Brain microvascular endothelial cell (primary cell): ENCODE measurements at regions not wholly inside any gene's neighbourhood (a gene's known extent, or its start where the extent isn't known, plus 50 kb on each side); places are given as distances from the start of the nearest gene placed in this dataset.
A peak's percentile ranks its signal among the peaks of the same experiment; 100 is the strongest.

Experiments used
- DNase-seq: peaks from one replicate; pipeline ENCODE4 v3.0.0-alpha.2; 2020
- H3K27ac ChIP-seq: fragments of 250-450 bp; sonication (Bioruptor Pico); 2 replicates; pipeline ENCODE4 v1.5.1; 2020; ENCODE audit warnings: mild to moderate bottlenecking, moderate library complexity
- H3K27me3 ChIP-seq: fragments of 250-450 bp; sonication (Bioruptor Pico); replicated peaks from 2 replicates; pipeline ENCODE4 v1.5.1; 2020; ENCODE audit warnings: mild to moderate bottlenecking
- H3K36me3 ChIP-seq: fragments of 250-450 bp; sonication (Bioruptor Pico); replicated peaks from 2 replicates; pipeline ENCODE4 v1.5.1; 2020; ENCODE audit warnings: mild to moderate bottlenecking
- H3K4me3 ChIP-seq: 2 replicates; pipeline ENCODE4 v1.5.1; 2011; ENCODE audit warnings: low read depth, mild to moderate bottlenecking, control low read depth, low read length, moderate library complexity
- in situ Hi-C: cut with HindIII; loops from 2 replicates; pipeline ENCODE4 v1.10.0; 2017; ENCODE audit warnings: low sequenced_read_pairs, low pct_ligation_motif_present
- TF ChIP-seq, protein P1 (sequence below): IDR thresholded peaks from 2 replicates; pipeline ENCODE4 v1.5.1; 2011; ENCODE audit warnings: low read depth, mild to moderate bottlenecking, moderate library complexity, low read length, control low read depth, inconsistent platforms; ENCODE audit errors: missing control alignments

GRCh38 chrX:13110433-13111324, 66.3 kb upstream of the FAM9C start:
- H3K4me3 ChIP-seq: no peak overlapping the region
- no peaks in the 10 kb centered on the region for H3K27me3 ChIP-seq
- H3K36me3 ChIP-seq: no peaks in the 10 kb centered on the region
- peak; percentile 95 for DNase-seq
- peak overlapping the region; percentile 93 for H3K27ac ChIP-seq
- TF ChIP-seq, protein P1, sequence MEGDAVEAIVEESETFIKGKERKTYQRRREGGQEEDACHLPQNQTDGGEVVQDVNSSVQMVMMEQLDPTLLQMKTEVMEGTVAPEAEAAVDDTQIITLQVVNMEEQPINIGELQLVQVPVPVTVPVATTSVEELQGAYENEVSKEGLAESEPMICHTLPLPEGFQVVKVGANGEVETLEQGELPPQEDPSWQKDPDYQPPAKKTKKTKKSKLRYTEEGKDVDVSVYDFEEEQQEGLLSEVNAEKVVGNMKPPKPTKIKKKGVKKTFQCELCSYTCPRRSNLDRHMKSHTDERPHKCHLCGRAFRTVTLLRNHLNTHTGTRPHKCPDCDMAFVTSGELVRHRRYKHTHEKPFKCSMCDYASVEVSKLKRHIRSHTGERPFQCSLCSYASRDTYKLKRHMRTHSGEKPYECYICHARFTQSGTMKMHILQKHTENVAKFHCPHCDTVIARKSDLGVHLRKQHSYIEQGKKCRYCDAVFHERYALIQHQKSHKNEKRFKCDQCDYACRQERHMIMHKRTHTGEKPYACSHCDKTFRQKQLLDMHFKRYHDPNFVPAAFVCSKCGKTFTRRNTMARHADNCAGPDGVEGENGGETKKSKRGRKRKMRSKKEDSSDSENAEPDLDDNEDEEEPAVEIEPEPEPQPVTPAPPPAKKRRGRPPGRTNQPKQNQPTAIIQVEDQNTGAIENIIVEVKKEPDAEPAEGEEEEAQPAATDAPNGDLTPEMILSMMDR: no peak
- in situ Hi-C loops: no loop called here

GRCh38 chrX:13109817-13110216, 65.4 kb upstream of the FAM9C start:
- peak overlapping the region; percentile 93 for H3K27ac ChIP-seq
- TF ChIP-seq, protein P1: no peak
- H3K4me3 ChIP-seq: no peak overlapping the region
- in situ Hi-C loops: no loop called here
- no peaks in the 10 kb centered on the region for H3K27me3 ChIP-seq
- peak; percentile 74 for DNase-seq
- no peaks in the 10 kb centered on the region for H3K36me3 ChIP-seq

- TF ChIP-seq, protein P1: no peak
- Histone ChIP-seq H3K27me3 (no peaks in the 10 kb centered on the region), H3K36me3 (no peaks in the 10 kb centered on the region), H3K4me3 (no peak overlapping the region), H3K27ac (no peak overlapping the region)
- no peak for DNase-seq
- in situ Hi-C loops: no loop called here
Observed at GRCh38 chrX:13103914-13104274, 59.5 kb upstream of the FAM9C start.

GRCh38 chrX:13103188-13103913, 58.9 kb upstream of the FAM9C start:
- Histone ChIP-seq H3K27me3 (no peaks in the 10 kb centered on the region), H3K4me3 (no peak overlapping the region), H3K36me3 (no peaks in the 10 kb centered on the region), H3K27ac (peak overlapping the region; percentile 78)
- in situ Hi-C loops: no loop called here
- TF ChIP-seq, protein P1: no peak
- no peak for DNase-seq

DNA sequence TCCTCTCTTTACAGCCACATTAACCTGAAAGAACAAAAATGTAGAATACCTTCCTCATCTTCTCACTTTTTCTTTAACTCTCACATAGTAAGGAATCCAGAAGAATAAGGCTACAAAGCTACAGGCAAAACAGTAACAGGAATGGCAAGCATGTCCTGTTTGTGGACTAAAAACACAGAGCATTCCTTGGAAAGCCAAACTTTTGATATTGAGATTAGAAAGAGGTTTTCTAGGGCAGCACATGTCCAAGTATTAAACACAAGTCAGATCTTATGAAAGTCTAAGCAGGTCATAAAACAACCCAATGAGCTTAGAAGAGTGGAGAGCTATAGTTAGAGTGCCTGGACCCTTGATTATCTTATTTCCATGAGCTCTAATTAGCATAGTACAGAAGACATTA, 58.2 kb upstream of the FAM9C start:
- H3K27ac ChIP-seq: peak overlapping the region; percentile 78
- no peak for DNase-seq
- in situ Hi-C loops: no loop called here

More for the DNA sequence above, 58.2 kb upstream of the FAM9C start:
- H3K4me3 ChIP-seq: no peak overlapping the region
- no peaks in the 10 kb centered on the region for H3K27me3 ChIP-seq
- TF ChIP-seq, protein P1: no peak
- H3K36me3 ChIP-seq: no peaks in the 10 kb centered on the region
